ENCODE measurements at regions not wholly inside any gene's neighbourhood (a gene's known extent, or its start where the extent isn't known, plus 50 kb on each side); places are given as distances from the start of the nearest gene placed in this dataset.

DNA sequence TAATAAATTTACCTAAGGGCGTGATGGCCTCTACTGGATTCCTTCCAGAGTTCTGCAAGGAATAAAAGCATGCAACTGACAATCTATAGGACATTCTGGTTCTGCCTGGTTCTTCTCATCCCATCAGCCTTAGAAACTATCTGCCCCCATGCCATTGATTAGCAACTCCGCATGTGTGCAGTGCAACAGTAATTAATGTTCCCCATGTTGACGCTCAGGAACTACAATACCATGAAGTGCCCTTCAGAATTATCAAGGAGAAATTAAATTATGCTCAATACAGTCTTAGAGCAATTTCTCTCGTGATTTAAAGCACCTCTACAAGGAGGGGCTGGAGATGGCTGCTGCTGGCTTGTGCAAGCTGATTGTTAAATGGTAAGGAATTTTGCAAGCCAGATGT, 61.7 kb upstream of the MAP4K3 start:
- TF ChIP-seq ZZZ3 (IDR thresholded peaks at IDR 0.05; ENCODE audit: control insufficient read depth, insufficient read length, low read depth) (no peak), KDM1A (IDR thresholded peaks at IDR 0.05; ENCODE audit: borderline replicate concordance) (no peak)
